ENCODE measurements at regions not wholly inside any gene's neighbourhood (a gene's known extent, or its start where the extent isn't known, plus 50 kb on each side); places are given as distances from the start of the nearest gene placed in this dataset.
A peak's percentile ranks its signal among the peaks of the same experiment; 100 is the strongest.

DNA sequence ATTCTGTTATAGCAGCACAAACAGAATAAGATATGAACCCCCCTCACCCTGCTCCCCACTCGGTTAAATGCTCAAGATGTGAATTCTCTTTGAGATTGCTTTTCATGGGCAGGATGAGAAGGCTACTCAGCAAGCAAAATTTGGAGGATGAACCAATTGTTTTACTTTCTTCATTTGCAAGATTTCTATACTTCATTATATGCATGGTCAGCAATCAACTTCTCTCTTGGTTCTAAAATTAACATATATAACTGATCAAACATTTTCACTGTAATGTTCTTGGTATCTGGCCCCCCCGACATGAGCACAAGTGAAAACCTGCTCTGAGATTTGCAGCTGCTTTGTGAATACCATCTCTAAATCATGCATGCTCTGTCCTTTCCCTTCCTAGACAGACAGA lies 556.1 kb upstream of the MDFIC2 start:
- no peak overlapping the region for H3K9ac ChIP-seq (ENCODE audit: low read depth, low read length)
- peaks cover 16% of the 10 kb centered on the region for H3K9me3 ChIP-seq (ENCODE audit: insufficient read depth, low read depth, low read length)
- no peak overlapping the region for H3K4me3 ChIP-seq (ENCODE audit: low read length)
- H3K27me3 ChIP-seq (ENCODE audit: insufficient read depth, low read length), result no peaks in the 10 kb centered on the region
- no peaks in the 10 kb centered on the region for H3K4me1 ChIP-seq (ENCODE audit: insufficient read depth, low read length)
- 89% methylated on average over 2 of the region's 2 CpGs for WGBS
- H3K27ac ChIP-seq (ENCODE audit: low read depth, low read length), result no peak overlapping the region
- no peaks in the 10 kb centered on the region for H3K36me3 ChIP-seq (ENCODE audit: insufficient read depth, low read length)

DNA sequence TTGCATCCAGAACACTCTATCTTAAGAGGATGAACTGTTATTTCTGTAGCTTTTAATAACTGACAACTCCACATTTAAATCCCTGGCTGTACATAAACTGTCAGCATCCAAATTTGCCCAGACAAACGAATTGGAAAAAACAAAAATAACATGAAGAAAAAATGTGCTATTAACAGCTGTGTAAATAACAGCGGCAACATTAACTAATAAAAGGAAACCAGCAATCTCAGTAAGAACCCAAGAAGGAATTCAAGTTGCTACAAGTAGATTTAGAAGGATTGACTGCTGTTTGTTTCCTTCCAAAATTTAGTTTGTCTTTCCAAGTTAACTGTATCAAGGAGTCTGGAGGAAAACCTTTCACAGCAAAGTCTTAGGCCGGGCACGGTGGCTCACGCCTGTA lies 550.6 kb upstream of the MDFIC2 start:
- H3K27me3 ChIP-seq (ENCODE audit: insufficient read depth, low read length), result no peaks in the 10 kb centered on the region
- H3K4me3 ChIP-seq (ENCODE audit: low read length), result no peak overlapping the region
- H3K9me3 ChIP-seq (ENCODE audit: insufficient read depth, low read depth, low read length), result peaks cover 4% of the 10 kb centered on the region; the same call in 1 of the 2 replicates
- H3K27ac ChIP-seq (ENCODE audit: low read depth, low read length), result no peak overlapping the region
- 97% methylated on average over 5 of the region's 5 CpGs for WGBS
- peaks cover 13% of the 10 kb centered on the region for H3K4me1 ChIP-seq (ENCODE audit: insufficient read depth, low read length)
- no peaks in the 10 kb centered on the region for H3K36me3 ChIP-seq (ENCODE audit: insufficient read depth, low read length)
- H3K9ac ChIP-seq (ENCODE audit: low read depth, low read length), result no peak overlapping the region

DNA sequence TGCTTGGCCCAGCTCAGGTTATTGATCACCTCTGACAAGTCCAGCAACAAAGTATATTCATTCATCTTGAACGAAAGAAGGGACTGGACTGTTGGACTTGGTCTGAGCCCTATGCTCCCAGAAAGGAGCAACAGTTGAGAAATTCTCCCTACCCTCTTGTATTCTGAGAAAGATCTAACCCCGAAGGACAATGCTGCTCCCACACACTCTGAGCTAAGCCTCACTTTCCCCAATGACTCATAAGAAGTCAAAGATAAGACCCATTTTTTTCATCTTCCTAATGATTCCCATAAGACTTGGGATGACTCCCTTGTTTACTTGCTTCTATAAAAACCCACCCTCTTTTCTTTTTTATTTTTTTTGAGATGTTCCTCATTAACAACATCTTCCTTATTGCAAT lies 549.4 kb upstream of the MDFIC2 start:
- no peaks in the 10 kb centered on the region for H3K36me3 ChIP-seq (ENCODE audit: insufficient read depth, low read length)
- no peak overlapping the region for H3K27ac ChIP-seq (ENCODE audit: low read depth, low read length)
- no peaks in the 10 kb centered on the region for H3K27me3 ChIP-seq (ENCODE audit: insufficient read depth, low read length)
- H3K9ac ChIP-seq (ENCODE audit: low read depth, low read length), result no peak overlapping the region
- peaks cover 20% of the 10 kb centered on the region for H3K4me1 ChIP-seq (ENCODE audit: insufficient read depth, low read length)
- 88% methylated on average over 2 of the region's 2 CpGs for WGBS
- no peak overlapping the region for H3K4me3 ChIP-seq (ENCODE audit: low read length)
- peaks cover 4% of the 10 kb centered on the region; the same call in 1 of the 2 replicates for H3K9me3 ChIP-seq (ENCODE audit: insufficient read depth, low read depth, low read length)

DNA sequence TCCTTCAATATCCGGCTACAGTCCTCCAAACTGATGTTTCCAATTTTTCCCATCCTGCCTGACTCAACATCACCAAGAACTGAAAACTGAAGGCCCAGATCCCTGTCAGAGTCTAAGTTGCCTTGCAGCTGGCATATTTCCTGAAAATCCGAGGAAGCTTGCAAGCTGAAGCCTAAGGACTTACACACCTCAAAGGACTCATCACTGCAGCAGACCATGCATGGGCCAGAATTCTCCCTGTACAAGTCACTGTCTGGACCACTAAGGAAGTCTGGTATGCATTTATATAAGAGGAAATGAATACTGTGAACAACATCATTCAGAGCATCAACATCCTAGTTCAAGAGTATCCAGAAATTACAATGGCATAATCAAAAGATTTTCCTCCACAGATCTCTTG lies 548.8 kb upstream of the MDFIC2 start:
- Histone ChIP-seq H3K9me3 (ENCODE audit: insufficient read depth, low read depth, low read length) (peaks cover 4% of the 10 kb centered on the region; the same call in 1 of the 2 replicates), H3K27me3 (ENCODE audit: insufficient read depth, low read length) (no peaks in the 10 kb centered on the region), H3K4me1 (ENCODE audit: insufficient read depth, low read length) (peaks cover 20% of the 10 kb centered on the region), H3K27ac (ENCODE audit: low read depth, low read length) (no peak overlapping the region), H3K36me3 (ENCODE audit: insufficient read depth, low read length) (no peaks in the 10 kb centered on the region), H3K4me3 (ENCODE audit: low read length) (no peak overlapping the region), H3K9ac (ENCODE audit: low read depth, low read length) (no peak overlapping the region)
- WGBS, result 93% methylated on average over 2 of the region's 2 CpGs

DNA sequence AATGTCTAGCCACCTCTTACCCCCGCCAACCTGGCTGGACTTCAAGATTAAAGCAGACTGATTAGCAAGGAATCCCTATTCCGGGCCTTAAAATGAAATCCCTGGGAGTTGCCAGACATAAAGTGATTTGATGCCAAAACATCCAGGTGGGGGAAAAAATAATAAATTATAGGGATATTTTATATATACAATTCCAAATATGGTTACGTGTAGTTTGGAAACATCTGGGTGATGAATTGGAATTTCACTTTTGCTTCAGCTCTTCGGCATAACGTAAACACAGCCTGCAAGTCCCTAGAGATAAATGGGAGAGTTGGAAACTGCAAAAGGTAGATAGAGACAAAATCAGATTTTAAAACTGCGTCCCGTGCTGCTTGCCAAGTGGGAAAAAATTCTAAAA lies 545.5 kb upstream of the MDFIC2 start:
- H3K27me3 ChIP-seq (ENCODE audit: insufficient read depth, low read length), result no peaks in the 10 kb centered on the region
- H3K4me3 ChIP-seq (ENCODE audit: low read length), result no peak overlapping the region
- H3K36me3 ChIP-seq (ENCODE audit: insufficient read depth, low read length), result no peaks in the 10 kb centered on the region
- no peak overlapping the region for H3K9ac ChIP-seq (ENCODE audit: low read depth, low read length)
- H3K27ac ChIP-seq (ENCODE audit: low read depth, low read length), result no peak overlapping the region
- H3K9me3 ChIP-seq (ENCODE audit: insufficient read depth, low read depth, low read length), result no peaks in the 10 kb centered on the region
- WGBS, result 95% methylated on average over 7 of the region's 7 CpGs
- peaks cover 44% of the 10 kb centered on the region for H3K4me1 ChIP-seq (ENCODE audit: insufficient read depth, low read length)

DNA sequence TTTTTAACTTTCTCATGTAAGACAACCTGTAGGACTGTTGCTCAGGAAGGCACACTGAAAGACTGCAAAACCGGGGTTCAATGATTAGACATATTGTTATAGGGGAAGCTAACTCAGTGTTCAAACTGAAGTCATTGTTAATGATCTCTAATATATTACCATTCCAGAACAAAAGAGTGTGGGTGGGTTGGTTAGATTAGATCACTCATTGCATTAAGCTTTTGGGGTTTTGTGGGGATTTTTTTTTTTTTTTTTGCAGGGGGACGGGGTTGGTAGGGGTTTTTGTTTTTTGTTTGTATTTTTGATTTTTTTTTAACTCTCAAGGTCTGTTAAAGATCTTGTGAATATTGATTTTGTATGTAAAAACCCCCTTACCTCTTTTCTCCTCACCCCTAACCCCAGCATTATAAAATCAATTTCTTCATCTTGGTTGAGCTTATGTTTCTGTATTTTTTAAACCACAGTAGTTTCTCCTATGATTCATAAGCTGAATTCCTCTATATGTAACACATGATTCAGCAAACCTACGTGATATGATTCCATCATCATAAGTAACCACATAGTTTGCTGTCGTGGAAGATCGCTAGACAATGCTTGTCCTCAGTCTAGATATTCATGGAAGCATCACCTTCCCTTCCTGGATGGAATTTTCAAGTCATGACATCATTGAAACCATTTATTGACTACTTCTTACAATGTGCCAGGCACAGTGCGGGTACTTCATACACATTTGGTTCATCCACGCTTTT lies 544.1 kb upstream of the MDFIC2 start:
- WGBS, result 96% methylated on average over 6 of the region's 7 CpGs
- H3K9ac ChIP-seq (ENCODE audit: low read depth, low read length), result no peak overlapping the region
- H3K27me3 ChIP-seq (ENCODE audit: insufficient read depth, low read length), result no peaks in the 10 kb centered on the region
- peaks cover 46% of the 10 kb centered on the region for H3K4me1 ChIP-seq (ENCODE audit: insufficient read depth, low read length)
- no peak overlapping the region for H3K4me3 ChIP-seq (ENCODE audit: low read length)
- H3K36me3 ChIP-seq (ENCODE audit: insufficient read depth, low read length), result no peaks in the 10 kb centered on the region
- H3K27ac ChIP-seq (ENCODE audit: low read depth, low read length), result no peak overlapping the region
- no peaks in the 10 kb centered on the region for H3K9me3 ChIP-seq (ENCODE audit: insufficient read depth, low read depth, low read length)

DNA sequence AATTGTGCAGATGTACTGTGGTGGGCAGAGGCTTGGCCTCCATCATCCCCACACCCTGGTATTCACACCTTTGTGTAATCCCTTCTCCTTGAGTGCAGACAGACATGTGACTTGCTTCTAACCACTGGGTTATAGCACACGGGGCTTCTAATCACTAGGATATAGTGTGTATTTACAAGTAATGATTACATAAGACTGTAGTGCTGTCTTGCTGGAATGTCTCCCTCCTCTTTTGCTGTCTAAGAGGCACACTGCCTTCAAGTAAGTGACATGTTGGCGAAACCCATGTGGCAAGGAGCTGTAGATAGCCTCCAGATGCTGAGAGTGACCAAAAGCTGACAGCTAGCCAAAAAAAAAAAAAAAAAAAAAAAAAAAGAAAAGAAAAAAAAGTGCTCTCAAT lies 542.7 kb upstream of the MDFIC2 start:
- Histone ChIP-seq H3K27me3 (ENCODE audit: insufficient read depth, low read length) (no peaks in the 10 kb centered on the region), H3K4me3 (ENCODE audit: low read length) (no peak overlapping the region), H3K27ac (ENCODE audit: low read depth, low read length) (no peak overlapping the region), H3K4me1 (ENCODE audit: insufficient read depth, low read length) (peaks cover 46% of the 10 kb centered on the region), H3K9ac (ENCODE audit: low read depth, low read length) (no peak overlapping the region), H3K36me3 (ENCODE audit: insufficient read depth, low read length) (no peaks in the 10 kb centered on the region), H3K9me3 (ENCODE audit: insufficient read depth, low read depth, low read length) (no peaks in the 10 kb centered on the region)
- 91% methylated on average over 2 of the region's 2 CpGs for WGBS

DNA sequence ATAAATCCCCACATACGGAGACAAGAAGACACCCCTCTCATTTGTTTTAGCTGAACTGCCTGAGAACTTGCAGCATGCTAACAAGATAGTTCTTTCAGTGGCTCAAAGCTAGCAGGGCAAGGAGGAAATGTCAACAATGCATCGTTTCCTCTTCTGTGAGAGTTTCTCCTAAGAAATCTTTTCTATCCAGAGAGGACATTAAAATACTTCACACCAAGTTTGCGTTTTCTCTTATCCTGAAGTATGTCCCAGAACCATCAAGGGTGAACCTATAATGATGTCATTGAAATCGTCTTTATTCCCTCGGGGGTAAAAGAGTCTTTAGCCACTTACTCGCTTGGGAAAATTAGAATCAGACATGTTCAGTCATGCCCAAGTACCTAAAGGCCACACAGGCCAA lies 541.7 kb upstream of the MDFIC2 start:
- Histone ChIP-seq H3K4me3 (ENCODE audit: low read length) (no peak overlapping the region), H3K9me3 (ENCODE audit: insufficient read depth, low read depth, low read length) (no peaks in the 10 kb centered on the region), H3K9ac (ENCODE audit: low read depth, low read length) (no peak overlapping the region), H3K27me3 (ENCODE audit: insufficient read depth, low read length) (no peaks in the 10 kb centered on the region), H3K36me3 (ENCODE audit: insufficient read depth, low read length) (no peaks in the 10 kb centered on the region), H3K27ac (ENCODE audit: low read depth, low read length) (peak overlapping the region; percentile 5; the same call in 1 of the 2 replicates), H3K4me1 (ENCODE audit: insufficient read depth, low read length) (peaks cover 47% of the 10 kb centered on the region)
- WGBS, result 35% methylated on average over 6 of the region's 6 CpGs

DNA sequence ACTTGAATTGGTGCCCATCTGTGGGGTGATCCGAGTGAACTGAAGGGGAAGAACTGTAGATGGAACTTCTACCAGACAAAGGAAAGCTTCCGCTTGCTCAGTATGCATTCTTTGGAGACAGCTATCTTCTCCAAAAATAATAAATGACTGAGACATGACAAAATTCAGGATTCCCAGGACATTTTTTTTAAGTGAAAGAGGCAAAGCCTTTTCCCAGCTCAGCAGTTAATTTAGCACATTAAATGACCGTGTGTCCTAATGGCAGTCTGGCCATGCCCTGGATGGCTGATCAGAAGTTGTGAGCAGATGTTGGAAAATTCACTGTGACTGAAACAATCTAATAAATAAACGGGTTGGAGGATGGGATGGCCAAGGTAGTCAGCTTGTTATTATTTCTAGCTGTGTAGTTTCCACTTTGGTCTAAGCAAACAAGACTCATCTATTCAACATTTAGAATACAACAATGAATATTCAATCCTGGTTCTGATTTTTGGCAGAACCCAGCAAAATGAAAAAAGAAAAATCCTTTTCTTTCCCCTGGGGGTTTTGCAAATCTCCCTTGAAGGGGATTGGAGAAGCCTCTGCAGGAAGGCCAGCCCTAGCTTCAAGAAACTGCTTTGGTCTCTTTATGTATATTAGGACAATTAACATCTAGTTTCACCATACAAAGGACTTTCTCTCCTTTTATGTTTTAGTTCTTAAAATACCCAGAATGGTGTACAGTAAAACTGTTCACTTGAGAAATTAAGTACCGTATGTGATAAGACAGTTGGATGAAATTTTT lies 540.9 kb upstream of the MDFIC2 start:
- 79% methylated on average over 3 of the region's 5 CpGs for WGBS
- H3K27ac ChIP-seq (ENCODE audit: low read depth, low read length), result peak overlapping the region; percentile 3; the same call in 1 of the 2 replicates
- no peaks in the 10 kb centered on the region for H3K27me3 ChIP-seq (ENCODE audit: insufficient read depth, low read length)
- no peak overlapping the region for H3K9ac ChIP-seq (ENCODE audit: low read depth, low read length)
- H3K9me3 ChIP-seq (ENCODE audit: insufficient read depth, low read depth, low read length), result no peaks in the 10 kb centered on the region
- peaks cover 39% of the 10 kb centered on the region for H3K4me1 ChIP-seq (ENCODE audit: insufficient read depth, low read length)
- no peaks in the 10 kb centered on the region for H3K36me3 ChIP-seq (ENCODE audit: insufficient read depth, low read length)
- H3K4me3 ChIP-seq (ENCODE audit: low read length), result no peak overlapping the region

DNA sequence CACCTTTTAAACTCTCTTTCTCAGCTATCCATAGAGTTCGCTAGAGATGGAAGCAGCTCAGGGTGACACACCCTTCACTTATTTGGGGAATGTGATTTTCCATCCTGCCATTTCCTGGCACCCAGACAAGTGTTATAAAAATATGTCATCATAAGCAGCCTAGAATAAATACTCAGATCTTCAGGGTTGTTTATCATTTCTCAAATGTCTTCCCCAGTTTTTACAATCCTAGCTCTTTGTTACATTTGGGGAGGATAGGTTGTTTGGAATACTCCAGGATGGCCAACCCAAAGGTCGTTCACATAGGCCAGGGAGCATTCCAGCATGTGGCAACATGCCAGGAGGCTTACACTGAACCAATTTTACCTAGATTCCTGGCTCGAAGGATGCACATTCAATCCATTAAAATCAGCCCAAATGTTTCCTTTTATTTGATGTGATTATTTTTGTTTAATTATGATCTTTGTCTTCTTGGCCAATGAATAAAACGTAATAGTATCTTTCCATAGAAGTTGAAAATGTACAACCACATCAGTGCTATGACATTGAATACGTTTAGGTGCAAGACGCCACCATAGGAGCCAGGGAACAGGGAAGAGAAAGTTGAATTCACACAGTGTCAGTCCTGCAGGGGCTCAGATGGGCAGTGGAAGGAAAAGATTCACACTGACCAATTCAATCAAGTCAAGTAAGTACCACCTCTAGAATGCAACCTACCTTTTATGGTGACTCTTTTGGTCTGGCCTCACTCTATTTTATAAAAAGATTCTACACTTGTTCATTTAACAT lies 537.7 kb upstream of the MDFIC2 start:
- WGBS, result 89% methylated on average over 5 of the region's 6 CpGs
- H3K27me3 ChIP-seq (ENCODE audit: insufficient read depth, low read length), result no peaks in the 10 kb centered on the region
- peaks cover 27% of the 10 kb centered on the region for H3K4me1 ChIP-seq (ENCODE audit: insufficient read depth, low read length)
- H3K9ac ChIP-seq (ENCODE audit: low read depth, low read length), result no peak overlapping the region
- H3K9me3 ChIP-seq (ENCODE audit: insufficient read depth, low read depth, low read length), result no peaks in the 10 kb centered on the region
- no peaks in the 10 kb centered on the region for H3K36me3 ChIP-seq (ENCODE audit: insufficient read depth, low read length)
- no peak overlapping the region for H3K27ac ChIP-seq (ENCODE audit: low read depth, low read length)
- H3K4me3 ChIP-seq (ENCODE audit: low read length), result no peak overlapping the region

All from HUES64 (cell line).